GM23338 (cell line): ENCODE measurements at regions not wholly inside any gene's neighbourhood (a gene's known extent, or its start where the extent isn't known, plus 50 kb on each side); places are given as distances from the start of the nearest gene placed in this dataset.

Source experiments
- ATAC-seq: fragments of 200-7000 bp; cut with Tn5 transposase; 3 replicates; pipeline ENCODE4 v1.9.1; 2020
- DNase-seq: peaks from one replicate; pipeline ENCODE4 v3.0.0-alpha.2; 2015; ENCODE audit warnings: low spot score
- H2AFZ ChIP-seq: fragments of 200-600 bp; sonication (generic); 2 replicates; pipeline ENCODE4 v1.8.0; 2016; ENCODE audit warnings: antibody characterized with exemption, mild to moderate bottlenecking, moderate library complexity
- H3F3A ChIP-seq: fragments of 200-600 bp; sonication (generic); replicated peaks from 2 replicates; pipeline ENCODE4 v1.8.0; 2017; ENCODE audit warnings: antibody characterized with exemption, mixed run types, low read depth
- H3K27ac ChIP-seq: fragments of 200-600 bp; sonication (generic); 2 replicates; pipeline ENCODE4 v1.6.1; 2016; ENCODE audit warnings: low read depth
- H3K27me3 ChIP-seq: fragments of 200-600 bp; sonication (generic); 2 replicates; pipeline ENCODE4 v1.8.0; 2016; ENCODE audit warnings: mild to moderate bottlenecking, mixed run types, moderate library complexity; ENCODE audit not compliant: insufficient read depth
- H3K36me3 ChIP-seq: fragments of 200-600 bp; sonication (generic); 2 replicates; pipeline ENCODE4 v1.8.0; 2016; ENCODE audit warnings: mild to moderate bottlenecking; ENCODE audit not compliant: insufficient read depth
- H3K4me1 ChIP-seq: fragments of 200-600 bp; sonication (generic); 2 replicates; pipeline ENCODE4 v1.8.0; 2016; ENCODE audit warnings: mild to moderate bottlenecking, moderate library complexity; ENCODE audit not compliant: insufficient read depth
- H3K4me2 ChIP-seq: fragments of 200-600 bp; sonication (generic); 2 replicates; pipeline ENCODE4 v1.7.1; 2017; ENCODE audit warnings: mixed run types
- H3K4me3 ChIP-seq: fragments of 200-600 bp; sonication (generic); 2 replicates; pipeline ENCODE4 v1.6.1; 2016; ENCODE audit warnings: mixed run types
- H3K79me2 ChIP-seq: fragments of 200-600 bp; sonication (generic); replicated peaks from 2 replicates; pipeline ENCODE4 v1.8.0; 2017; ENCODE audit warnings: mild to moderate bottlenecking; ENCODE audit not compliant: insufficient read depth
- H3K9me2 ChIP-seq: fragments of 200-600 bp; sonication (generic); 2 replicates; pipeline ENCODE4 v1.8.0; 2017; ENCODE audit not compliant: insufficient read depth
- H4K20me1 ChIP-seq: fragments of 200-600 bp; sonication (generic); replicated peaks from 2 replicates; pipeline ENCODE4 v1.8.0; 2017; ENCODE audit warnings: mild to moderate bottlenecking; ENCODE audit not compliant: insufficient read depth
- H3K27ac Mint-ChIP-seq: 2 replicates; pipeline ENCODE4 v1.8.0; 2020; ENCODE audit warnings: inconsistent platforms, mild to moderate bottlenecking, moderate library complexity, mixed read lengths
- H3K27me3 Mint-ChIP-seq: 3 replicates; pipeline ENCODE4 v1.8.0; 2022; ENCODE audit warnings: low read depth, mild to moderate bottlenecking, moderate library complexity, mixed read lengths, inconsistent platforms; ENCODE audit not compliant: insufficient read depth, poor library complexity
- H3K36me3 Mint-ChIP-seq: 3 replicates; pipeline ENCODE4 v1.8.0; 2021; ENCODE audit warnings: low read depth, mild to moderate bottlenecking, inconsistent platforms, moderate library complexity, mixed read lengths
- H3K4me1 Mint-ChIP-seq: 3 replicates; pipeline ENCODE4 v1.8.0; 2020; ENCODE audit warnings: mild to moderate bottlenecking, inconsistent platforms, mixed read lengths
- H3K4me3 Mint-ChIP-seq: 3 replicates; pipeline ENCODE4 v1.8.0; 2021; ENCODE audit warnings: moderate library complexity, mild to moderate bottlenecking, inconsistent platforms, mixed read lengths
- H3K9me3 Mint-ChIP-seq: 3 replicates; pipeline ENCODE4 v1.8.0; 2020; ENCODE audit warnings: moderate library complexity, mild to moderate bottlenecking, inconsistent platforms, mixed read lengths
- EZH2 ChIP-seq: fragments of 200-600 bp; sonication (generic); IDR thresholded peaks from one replicate; pipeline ENCODE4 v1.8.0; 2017; ENCODE audit warnings: antibody characterized with exemption, mild to moderate bottlenecking, low read depth; ENCODE audit not compliant: unreplicated experiment
- EZH2phosphoT487 ChIP-seq: fragments of 200-600 bp; sonication (generic); IDR thresholded peaks from one replicate; pipeline ENCODE4 v1.8.1; 2018; ENCODE audit warnings: antibody characterized with exemption; ENCODE audit not compliant: unreplicated experiment
- NANOG ChIP-seq: IDR thresholded peaks from 2 replicates; pipeline ENCODE4 v1.6.1; 2016; ENCODE audit warnings: antibody characterized with exemption, borderline replicate concordance
- POLR2AphosphoS5 ChIP-seq: IDR thresholded peaks from 2 replicates; pipeline ENCODE4 v1.6.1; 2016; ENCODE audit warnings: antibody characterized with exemption, low read depth
- STAT1 ChIP-seq: IDR thresholded peaks from one replicate; pipeline ENCODE4 v1.6.1; 2016; ENCODE audit warnings: antibody characterized with exemption; ENCODE audit not compliant: unreplicated experiment
- ZNF114 ChIP-seq: fragments of 250-450 bp; sonication (Bioruptor Pico); IDR thresholded peaks from 2 replicates; pipeline ENCODE4 v1.5.0; 2020; ENCODE audit warnings: mild to moderate bottlenecking, moderate library complexity
- ZNF331 ChIP-seq: fragments of 250-450 bp; sonication (Bioruptor Pico); IDR thresholded peaks from 2 replicates; pipeline ENCODE4 v1.5.0; 2020; ENCODE audit warnings: low read depth, mild to moderate bottlenecking, moderate library complexity
- ZNF462 ChIP-seq: fragments of 250-450 bp; sonication (Bioruptor Pico); IDR thresholded peaks from 2 replicates; pipeline ENCODE4 v1.5.0; 2020; ENCODE audit warnings: mild to moderate bottlenecking, moderate library complexity
- TF ChIP-seq, protein P1 (sequence below), 2 experiments: fragments of 200-600 bp in 1 of 2; sonication (generic) in 1 of 2; conservative IDR thresholded peaks; 2 replicates each; pipeline versions ENCODE4 v1.5.1 to v1.6.1; 2016 to 2017; ENCODE audit warnings: antibody characterized with exemption in 2 of 2, low read depth in 2 of 2, mild to moderate bottlenecking in 2 of 2, moderate library complexity in 1 of 2

- H3K9me3 Mint-ChIP-seq, result no peaks in the 10 kb centered on the region
- Histone ChIP-seq H2AFZ (no peak overlapping the region), H4K20me1 (0 out of 2 replicates have a peak, but pooled peaks cover under 1% of the 10 kb centered on the region), H3K4me2 (no peak overlapping the region), H3K27ac (no peak overlapping the region), H3K36me3 (no peaks in the 10 kb centered on the region), H3K79me2 (no peaks in the 10 kb centered on the region), H3F3A (no peaks in the 10 kb centered on the region), H3K27me3 (no peaks in the 10 kb centered on the region), H3K4me1 (no peaks in the 10 kb centered on the region), H3K9me2 (no peaks in the 10 kb centered on the region), H3K4me3 (no peak overlapping the region)
- ATAC-seq (no peak), DNase-seq (no peak)
- H3K36me3 Mint-ChIP-seq, result no peaks in the 10 kb centered on the region
- TF ChIP-seq POLR2AphosphoS5, result no peak
- TF ChIP-seq, protein P1, sequence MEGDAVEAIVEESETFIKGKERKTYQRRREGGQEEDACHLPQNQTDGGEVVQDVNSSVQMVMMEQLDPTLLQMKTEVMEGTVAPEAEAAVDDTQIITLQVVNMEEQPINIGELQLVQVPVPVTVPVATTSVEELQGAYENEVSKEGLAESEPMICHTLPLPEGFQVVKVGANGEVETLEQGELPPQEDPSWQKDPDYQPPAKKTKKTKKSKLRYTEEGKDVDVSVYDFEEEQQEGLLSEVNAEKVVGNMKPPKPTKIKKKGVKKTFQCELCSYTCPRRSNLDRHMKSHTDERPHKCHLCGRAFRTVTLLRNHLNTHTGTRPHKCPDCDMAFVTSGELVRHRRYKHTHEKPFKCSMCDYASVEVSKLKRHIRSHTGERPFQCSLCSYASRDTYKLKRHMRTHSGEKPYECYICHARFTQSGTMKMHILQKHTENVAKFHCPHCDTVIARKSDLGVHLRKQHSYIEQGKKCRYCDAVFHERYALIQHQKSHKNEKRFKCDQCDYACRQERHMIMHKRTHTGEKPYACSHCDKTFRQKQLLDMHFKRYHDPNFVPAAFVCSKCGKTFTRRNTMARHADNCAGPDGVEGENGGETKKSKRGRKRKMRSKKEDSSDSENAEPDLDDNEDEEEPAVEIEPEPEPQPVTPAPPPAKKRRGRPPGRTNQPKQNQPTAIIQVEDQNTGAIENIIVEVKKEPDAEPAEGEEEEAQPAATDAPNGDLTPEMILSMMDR (conservative IDR thresholded peaks at IDR 0.05; ENCODE audit: low read depth in 2 of 2), result peak in 1 of 2 experiments; percentile 34; a peak in 3 of 4 replicates
- no peak overlapping the region for H3K4me3 Mint-ChIP-seq
- H3K27me3 Mint-ChIP-seq, result no peaks in the 10 kb centered on the region
- H3K27ac Mint-ChIP-seq, result no peak overlapping the region
- peaks cover 2% of the 10 kb centered on the region; the same call in 1 of the 3 replicates for H3K4me1 Mint-ChIP-seq
These were observed 52.1 kb downstream of the MPP7 start for GRCh38 chr10:28250782-28251181.

- Histone ChIP-seq H3K27me3 (no peaks in the 10 kb centered on the region), H3K9me2 (no peaks in the 10 kb centered on the region), H3K36me3 (no peaks in the 10 kb centered on the region), H3F3A (no peaks in the 10 kb centered on the region), H3K4me1 (no peaks in the 10 kb centered on the region), H3K4me2 (no peak overlapping the region), H3K4me3 (no peak overlapping the region), H4K20me1 (no peaks in the 10 kb centered on the region), H3K27ac (no peak overlapping the region), H3K79me2 (no peaks in the 10 kb centered on the region), H2AFZ (no peak overlapping the region)
- no peak overlapping the region for H3K27ac Mint-ChIP-seq
- H3K36me3 Mint-ChIP-seq, result no peaks in the 10 kb centered on the region
- ATAC-seq (no peak), DNase-seq (no peak)
- H3K27me3 Mint-ChIP-seq, result no peaks in the 10 kb centered on the region
- H3K4me1 Mint-ChIP-seq, result peaks cover 2% of the 10 kb centered on the region; the same call in 1 of the 3 replicates
- H3K4me3 Mint-ChIP-seq, result no peak overlapping the region
- H3K9me3 Mint-ChIP-seq, result no peaks in the 10 kb centered on the region
- no peak for TF ChIP-seq EZH2phosphoT487
- no peak for TF ChIP-seq EZH2
- no peak for TF ChIP-seq ZNF114 (CRISPR knock-in tag)
- TF ChIP-seq STAT1, result no peak
- TF ChIP-seq ZNF331 (CRISPR knock-in tag), result no peak
- TF ChIP-seq POLR2AphosphoS5, result no peak
- TF ChIP-seq, protein P1 (conservative IDR thresholded peaks at IDR 0.05; ENCODE audit: low read depth in 2 of 2), result no peak
- TF ChIP-seq ZNF462 (CRISPR knock-in tag), result no peak
- TF ChIP-seq NANOG, result no peak
These were observed 52.5 kb downstream of the MPP7 start for GRCh38 chr10:28250358-28250757.
